BE2C (cell line): ENCODE measurements at regions not wholly inside any gene's neighbourhood (a gene's known extent, or its start where the extent isn't known, plus 50 kb on each side); places are given as distances from the start of the nearest gene placed in this dataset.

Experiments
- DNase-seq: peaks from one replicate; pipeline ENCODE4 v3.0.0-alpha.2; 2020
- H3K27me3 ChIP-seq: fragments of 250-450 bp; sonication (Bioruptor Pico); 2 replicates; pipeline ENCODE4 v1.5.1; 2020; ENCODE audit warnings: mild to moderate bottlenecking
- H3K36me3 ChIP-seq: fragments of 250-450 bp; sonication (Bioruptor Pico); 2 replicates; pipeline ENCODE4 v1.5.1; 2020; ENCODE audit warnings: mild to moderate bottlenecking
- H3K4me1 ChIP-seq: fragments of 250-450 bp; sonication (Bioruptor Pico); 2 replicates; pipeline ENCODE4 v1.5.1; 2020
- H3K4me3 ChIP-seq: 2 replicates; pipeline ENCODE4 v1.5.1; 2011; ENCODE audit warnings: low read depth, low read length
- H3K9me3 ChIP-seq: fragments of 250-450 bp; sonication (Bioruptor Pico); 2 replicates; pipeline ENCODE4 v1.5.1; 2020
- CTCF ChIP-seq: IDR thresholded peaks from 2 replicates; pipeline ENCODE4 v1.5.1; 2012; ENCODE audit warnings: mild to moderate bottlenecking, low read depth, low read length

DNA sequence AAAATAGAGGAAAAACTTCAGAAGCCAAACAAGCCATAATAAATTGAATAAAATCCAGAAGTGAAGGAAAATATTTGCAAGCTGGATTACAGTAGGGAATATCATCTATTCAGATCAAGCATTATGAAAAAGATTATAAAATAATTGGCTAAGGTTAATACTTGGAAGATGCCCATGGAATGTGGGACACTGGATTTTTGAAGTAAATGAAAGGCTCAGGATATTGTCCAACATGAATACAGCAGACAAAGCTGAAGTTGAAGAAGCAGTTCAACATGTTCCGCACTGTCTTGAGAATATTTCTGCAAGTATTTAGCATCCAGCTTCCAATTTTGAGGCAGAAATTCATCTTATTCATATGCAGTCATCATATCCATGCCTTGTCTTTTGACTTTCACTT is 1278.4 kb upstream of the GJE1 start:
- TF ChIP-seq CTCF = no peak
- no peaks in the 10 kb centered on the region for H3K4me1 ChIP-seq
- H3K27me3 ChIP-seq = no peaks in the 10 kb centered on the region
- H3K4me3 ChIP-seq = no peak overlapping the region
- DNase-seq = no peak
- H3K36me3 ChIP-seq = no peaks in the 10 kb centered on the region
- H3K9me3 ChIP-seq = no peaks in the 10 kb centered on the region

DNA sequence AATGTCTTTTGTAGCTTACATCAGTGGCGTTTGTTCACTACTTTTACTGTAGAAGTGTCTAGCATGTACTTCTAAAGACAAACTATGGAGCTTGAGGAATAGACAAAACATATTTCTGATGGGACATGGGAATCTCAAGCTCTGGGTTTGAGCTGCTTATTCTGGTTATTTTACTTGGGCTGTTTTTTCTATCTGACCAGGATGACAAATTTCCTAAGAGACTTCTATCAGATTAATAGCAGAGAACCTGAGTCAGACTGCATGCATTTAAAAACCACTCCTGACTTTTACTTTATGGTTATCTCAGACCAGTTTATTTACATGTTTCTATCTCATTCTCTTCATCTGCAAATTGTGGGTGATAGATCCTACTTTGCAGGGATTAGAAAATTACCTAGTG is 1282.3 kb upstream of the GJE1 start:
- Histone ChIP-seq H3K36me3 (no peaks in the 10 kb centered on the region), H3K4me1 (no peaks in the 10 kb centered on the region), H3K9me3 (no peaks in the 10 kb centered on the region), H3K27me3 (no peaks in the 10 kb centered on the region), H3K4me3 (no peak overlapping the region)
- TF ChIP-seq CTCF = no peak
- no peak for DNase-seq

DNA sequence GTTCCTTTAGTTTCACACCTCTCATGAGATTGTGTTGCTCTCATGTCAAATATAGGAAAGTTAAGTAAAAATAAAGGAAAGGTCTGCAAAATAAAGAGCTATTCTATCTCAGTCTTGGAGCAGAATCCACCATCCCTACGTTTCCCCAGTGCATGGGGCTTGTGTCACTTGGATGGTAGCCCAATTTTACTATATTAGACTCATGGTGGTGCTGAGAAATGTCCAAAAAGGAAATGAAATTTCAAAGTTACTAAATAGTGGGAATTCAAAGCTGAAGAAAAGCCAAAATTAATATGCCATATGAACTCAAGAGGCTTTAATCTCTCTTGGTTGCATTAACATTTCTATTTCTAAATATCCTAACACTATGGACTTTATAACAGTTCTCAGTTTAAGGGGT is 1283.3 kb upstream of the GJE1 start:
- Histone ChIP-seq H3K4me3 (no peak overlapping the region), H3K4me1 (no peaks in the 10 kb centered on the region), H3K9me3 (no peaks in the 10 kb centered on the region), H3K36me3 (no peaks in the 10 kb centered on the region), H3K27me3 (no peaks in the 10 kb centered on the region)
- no peak for TF ChIP-seq CTCF
- no peak for DNase-seq

- no peak for DNase-seq
- H3K4me1 ChIP-seq = no peaks in the 10 kb centered on the region
- no peaks in the 10 kb centered on the region for H3K9me3 ChIP-seq
- TF ChIP-seq CTCF = no peak
- H3K4me3 ChIP-seq = no peak overlapping the region
- no peaks in the 10 kb centered on the region for H3K27me3 ChIP-seq
- no peaks in the 10 kb centered on the region for H3K36me3 ChIP-seq
These were observed 1285.5 kb upstream of the GJE1 start for GRCh38 chr6:140847262-140847645.

DNA sequence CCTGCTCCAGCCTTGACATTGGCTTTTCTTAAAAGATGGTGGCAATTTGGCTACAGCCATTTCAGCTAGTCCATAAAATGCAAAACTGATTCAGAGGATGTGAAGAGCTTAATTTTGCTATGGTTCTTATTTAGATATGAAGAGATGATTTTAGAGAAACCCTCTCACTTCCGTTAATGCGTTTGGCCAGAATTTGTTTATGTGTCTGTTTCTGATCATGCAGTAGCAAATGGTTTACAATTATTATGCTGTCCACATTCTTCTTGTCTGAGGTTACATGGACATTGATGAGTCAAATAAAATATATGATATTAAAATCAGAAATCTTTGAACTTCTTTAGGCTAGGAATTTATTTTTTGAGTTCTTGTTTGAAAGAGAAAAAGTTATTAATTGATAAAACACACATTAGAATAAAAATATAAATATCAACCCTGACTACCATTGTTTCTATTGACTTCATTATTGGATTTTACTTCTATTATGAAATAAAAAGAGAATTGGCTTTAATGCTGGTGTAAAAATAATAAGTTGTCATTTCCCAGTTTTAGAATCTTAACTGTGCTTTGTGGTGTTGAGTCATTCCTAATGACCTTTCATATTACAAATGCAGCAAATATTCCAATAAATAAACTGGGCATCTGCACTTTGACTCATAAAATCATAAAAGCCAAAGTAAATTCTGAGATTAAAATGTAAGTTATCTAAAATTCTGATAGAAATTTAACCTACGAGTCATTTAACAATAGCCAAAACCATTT is 1286.0 kb upstream of the GJE1 start:
- Histone ChIP-seq H3K4me1 (no peaks in the 10 kb centered on the region), H3K27me3 (no peaks in the 10 kb centered on the region), H3K36me3 (no peaks in the 10 kb centered on the region), H3K4me3 (no peak overlapping the region), H3K9me3 (no peaks in the 10 kb centered on the region)
- TF ChIP-seq CTCF = no peak
- no peak for DNase-seq

GRCh38 chr6:140845701-140846100 is 1287.0 kb upstream of the GJE1 start:
- Histone ChIP-seq H3K4me1 (no peaks in the 10 kb centered on the region), H3K4me3 (no peak overlapping the region), H3K36me3 (no peaks in the 10 kb centered on the region), H3K9me3 (no peaks in the 10 kb centered on the region), H3K27me3 (no peaks in the 10 kb centered on the region)
- no peak for TF ChIP-seq CTCF
- no peak for DNase-seq
